ENCODE measurements at regions not wholly inside any gene's neighbourhood (a gene's known extent, or its start where the extent isn't known, plus 50 kb on each side); places are given as distances from the start of the nearest gene placed in this dataset.

GRCh38 chr10:80730522-80730921, 192.8 kb downstream of the SH2D4B start (continued):
- TF ChIP-seq ZHX2 (IDR thresholded peaks at IDR 0.05; ENCODE audit: low read depth) (no peak), ZHX2 (CRISPR knock-in tag; IDR thresholded peaks at IDR 0.05; ENCODE audit: borderline replicate concordance) (no peak)

- no peak for DNase-seq (ENCODE audit: low spot score)
- H3K9me3 ChIP-seq (ENCODE audit: low read length) = no peaks in the 10 kb centered on the region
- POLR2A ChIA-PET = no interaction called here
- no peak overlapping the region for H3K9ac ChIP-seq (ENCODE audit: insufficient read depth, low read depth, low read length)
- intact Hi-C loops (cut with micrococcal nuclease; ENCODE audit: unreplicated experiment) = no loop called here
- no peak overlapping the region for H3K4me2 ChIP-seq (ENCODE audit: low read depth, low read length)
- no peaks in the 10 kb centered on the region for H3K27me3 ChIP-seq (ENCODE audit: control insufficient read depth in 1 of 2, insufficient read depth in 2 of 2, low read length in 2 of 2)
- no TSS peak for BruUV-seq (replicated peaks)
- in situ Hi-C loops (cut with HindIII; ENCODE audit: extremely low pct_ligation_motif_present, low pct_unique_long_range_greater_than_20kb) = no loop called here
- TF ChIP-seq TCF7 (IDR thresholded peaks at IDR 0.05; ENCODE audit: low read depth) (no peak), NFYB (CRISPR knock-in tag; IDR thresholded peaks at IDR 0.05) (no peak), ZNF576 (CRISPR knock-in tag; IDR thresholded peaks at IDR 0.05) (no peak), IRX3 (CRISPR knock-in tag; IDR thresholded peaks at IDR 0.05; ENCODE audit: borderline replicate concordance, low read depth) (no peak)
- H3K27ac ChIP-seq (ENCODE audit: extremely low read length, insufficient read depth, low read length) = no peak overlapping the region
- no peaks in the 10 kb centered on the region for H3K36me3 ChIP-seq (replicated peaks in 1 of 2; ENCODE audit: control insufficient read depth in 1 of 2, insufficient read depth in 2 of 2, low read length in 2 of 2)
- no peak for FAIRE-seq
- H3K4me1 ChIP-seq (ENCODE audit: insufficient read depth, low read length) = no peaks in the 10 kb centered on the region
- no peaks in the 10 kb centered on the region for H4K20me1 ChIP-seq (ENCODE audit: insufficient read depth, low read length)
- CTCF ChIA-PET (ENCODE audit: low intra/inter-chr PET ratio, low total read pairs) = no interaction called here
- no peak overlapping the region for H3K4me3 ChIP-seq (replicated peaks in 1 of 3; ENCODE audit: insufficient read depth in 1 of 3, low read depth in 2 of 3, low read length in 3 of 3)
- ATAC-seq = no peak
- no peak overlapping the region for H2AFZ ChIP-seq (ENCODE audit: low read length)
- no peaks in the 10 kb centered on the region for H3K79me2 ChIP-seq (ENCODE audit: insufficient read depth, low read length)
Observed at GRCh38 chr10:80734589-80734988, 196.9 kb downstream of the SH2D4B start.

All from HepG2 (cell line).